ENCODE measurements at regions not wholly inside any gene's neighbourhood (a gene's known extent, or its start where the extent isn't known, plus 50 kb on each side); places are given as distances from the start of the nearest gene placed in this dataset.

DNA sequence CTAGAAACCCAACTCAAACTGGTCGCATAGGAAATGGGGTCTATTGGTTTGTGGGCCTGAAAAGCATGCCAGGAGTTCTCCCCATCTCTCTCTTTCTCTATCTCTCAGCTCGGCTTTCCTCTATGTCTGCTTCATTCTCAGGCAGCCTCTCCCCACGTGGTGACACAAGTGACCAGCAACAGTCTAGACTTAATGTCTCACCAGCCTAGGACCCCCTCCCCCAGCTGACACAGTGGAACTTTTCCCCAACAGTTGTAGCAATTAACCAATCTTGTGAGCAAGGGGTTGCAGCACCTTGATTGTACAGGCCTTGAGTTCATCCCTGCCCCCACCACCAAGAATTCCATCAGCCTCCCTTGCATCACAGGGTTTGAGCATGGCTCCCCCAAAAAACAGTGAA lies 159.8 kb upstream of the KIT start:
- no peak for DNase-seq

- DNase-seq: no peak
These were observed 159.1 kb upstream of the KIT start for GRCh38 chr4:54498661-54499111.

DNA sequence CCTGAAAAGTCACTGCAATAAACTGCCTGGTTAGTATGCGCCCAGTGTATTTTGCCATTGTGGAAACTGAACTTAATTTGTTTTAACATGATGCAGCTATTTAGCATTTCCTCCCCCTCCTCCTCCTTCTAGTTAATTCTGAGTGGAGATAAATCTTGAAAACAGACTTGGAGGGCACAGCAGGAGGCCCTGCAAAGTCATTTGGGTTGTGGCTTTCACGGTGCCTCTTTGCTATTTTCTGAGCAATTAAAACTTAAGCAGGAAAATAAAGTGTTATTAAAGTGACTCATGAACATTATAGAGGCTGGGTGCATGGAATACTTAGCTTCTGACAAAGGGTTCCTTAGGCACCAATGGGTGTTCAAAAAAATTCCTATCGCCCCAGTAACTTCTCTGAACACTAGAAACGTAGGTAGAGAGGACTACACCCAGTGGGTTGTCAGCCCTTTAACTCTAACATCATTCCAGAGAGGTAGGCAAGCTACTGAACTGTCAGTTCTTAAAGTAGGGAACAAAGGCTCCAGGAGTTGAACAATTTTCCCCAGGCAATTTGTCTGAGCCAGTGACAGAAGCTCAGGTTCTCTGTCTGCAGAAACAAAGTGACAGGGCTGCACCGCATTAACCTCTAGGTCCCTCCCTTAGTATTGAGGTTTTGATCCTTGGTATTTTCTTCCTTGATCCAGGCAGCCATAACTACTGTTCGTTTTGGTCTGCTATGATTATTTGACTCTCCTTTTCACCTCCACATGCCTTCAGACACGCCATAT lies 158.3 kb upstream of the KIT start:
- DNase-seq: peak; percentile 23

DNA sequence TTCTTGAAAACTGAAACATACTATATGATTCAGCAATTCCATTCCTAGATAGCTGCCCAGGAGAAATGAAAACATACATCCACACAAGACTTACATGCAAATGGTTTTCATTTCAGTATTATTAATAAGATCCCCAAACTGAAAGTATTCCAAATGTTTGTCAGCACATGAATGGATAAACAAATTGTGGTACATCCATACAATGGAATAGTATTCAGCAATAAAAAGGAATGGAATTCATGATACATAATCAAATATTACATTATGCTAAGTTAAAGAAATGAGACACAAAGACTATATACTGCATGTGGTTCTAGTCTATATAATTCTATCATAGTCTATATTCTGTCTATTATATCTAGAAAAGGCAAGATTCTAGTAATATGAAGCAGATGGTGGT lies 152.4 kb upstream of the KIT start:
- no peak for DNase-seq

- DNase-seq: no peak
These were observed 151.8 kb upstream of the KIT start for GRCh38 chr4:54505996-54506395.

GRCh38 chr4:54509057-54509456 lies 148.7 kb upstream of the KIT start:
- DNase-seq: no peak

- DNase-seq: no peak
These were observed 144.6 kb upstream of the KIT start for GRCh38 chr4:54513204-54513603.

- DNase-seq: no peak
These were observed 144.0 kb upstream of the KIT start for GRCh38 chr4:54513741-54514140.

GRCh38 chr4:54516556-54517215 lies 141.1 kb upstream of the KIT start:
- DNase-seq: no peak

- peak; percentile 11 for DNase-seq
These were observed 139.8 kb upstream of the KIT start for GRCh38 chr4:54517781-54518444.

DNA sequence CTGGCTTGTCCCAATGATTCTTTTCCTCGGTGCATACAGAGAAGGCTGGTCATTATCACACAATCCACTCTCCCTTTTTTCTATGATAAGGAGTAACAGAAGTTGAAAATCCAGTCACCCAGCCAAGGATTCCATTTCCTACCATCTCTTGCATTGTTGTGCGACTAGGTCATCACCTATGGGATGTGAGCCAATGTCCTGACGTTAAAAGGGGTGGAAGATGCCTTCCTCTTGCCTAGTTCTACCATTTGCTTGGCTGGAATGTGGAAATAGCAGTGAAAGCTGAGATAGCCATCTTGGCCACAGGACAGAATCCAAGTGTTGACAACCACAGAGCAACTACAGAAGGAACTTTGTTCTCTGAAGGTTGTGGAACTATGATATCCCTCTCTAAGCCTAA lies 132.2 kb upstream of the KIT start:
- no peak for DNase-seq

- DNase-seq: no peak
These were observed 131.2 kb upstream of the KIT start for GRCh38 chr4:54526560-54526959.

- no peak for DNase-seq
These were observed 130.2 kb upstream of the KIT start for GRCh38 chr4:54527532-54527931.

DNA sequence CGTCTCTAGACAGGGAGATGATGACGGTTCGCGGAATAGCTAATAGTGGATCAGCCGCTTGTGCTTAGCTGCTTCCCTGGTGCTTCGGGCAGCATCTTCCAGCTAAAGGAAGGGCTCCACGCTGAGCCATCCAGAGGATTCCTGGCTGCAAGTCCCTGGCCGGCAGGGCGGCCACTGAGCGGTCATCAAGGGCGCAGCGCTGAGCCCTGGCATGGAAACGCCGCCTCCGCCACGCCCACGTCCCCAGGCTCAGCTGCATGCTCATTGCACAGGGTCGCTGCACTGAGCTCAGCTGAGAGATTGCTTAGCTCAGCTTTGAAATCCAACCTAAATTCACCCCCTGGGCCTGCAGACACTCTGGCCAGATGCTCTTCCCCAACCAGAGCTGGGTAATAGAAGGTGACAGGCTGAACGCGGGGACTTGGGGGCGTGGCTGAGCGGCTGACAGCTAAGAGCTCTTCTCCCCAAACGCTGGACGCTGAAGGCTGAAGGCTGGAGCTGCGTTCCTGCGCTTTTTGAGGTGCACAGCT lies 118.2 kb upstream of the KIT start:
- peak; percentile 76 for DNase-seq

- DNase-seq: no peak
These were observed 116.8 kb upstream of the KIT start for GRCh38 chr4:54540931-54541330.

- peak; percentile 53 for DNase-seq
These were observed 116.2 kb upstream of the KIT start for GRCh38 chr4:54541426-54542118.

GRCh38 chr4:54542119-54542438 lies 115.7 kb upstream of the KIT start:
- DNase-seq: no peak

- peak; percentile 98 for DNase-seq
These were observed 115.2 kb upstream of the KIT start for GRCh38 chr4:54542540-54543041.

GRCh38 chr4:54543088-54543795 lies 114.5 kb upstream of the KIT start:
- no peak for DNase-seq

DNA sequence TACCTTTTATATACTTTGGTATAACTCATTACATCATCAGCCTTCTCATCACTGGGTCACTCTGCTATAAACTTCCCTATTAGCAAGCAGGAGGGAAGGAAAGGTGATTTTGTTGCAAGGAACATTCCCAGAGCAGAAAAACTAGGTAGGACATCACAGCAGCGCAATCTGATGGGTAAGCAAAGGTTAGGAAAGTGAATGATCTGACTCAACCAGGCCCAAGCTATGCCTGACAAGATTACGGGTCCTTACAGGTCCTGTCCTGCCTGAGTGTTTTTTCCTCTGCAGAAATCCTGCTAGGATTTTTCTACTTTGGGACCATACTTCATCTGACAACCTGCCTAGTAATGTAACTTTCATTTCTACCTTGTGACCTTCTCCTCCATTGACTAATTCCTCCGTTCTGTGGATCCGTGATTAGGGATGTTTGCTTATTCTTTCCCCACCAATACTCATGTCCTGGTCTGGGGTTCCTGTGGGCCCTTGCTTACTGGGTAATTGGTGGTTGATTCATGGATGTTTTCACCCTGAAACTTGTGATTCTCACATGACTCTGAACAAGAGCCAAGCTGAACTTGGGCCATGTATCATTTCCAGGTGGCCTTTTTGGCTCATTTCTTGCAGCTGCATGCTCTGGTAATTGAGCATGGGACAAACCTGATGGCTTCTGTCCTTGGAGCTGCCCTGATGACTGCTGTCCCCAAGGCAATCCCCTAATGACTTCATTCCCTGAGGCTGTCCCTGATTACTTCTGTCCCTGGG lies 111.9 kb upstream of the KIT start:
- DNase-seq: no peak

DNA sequence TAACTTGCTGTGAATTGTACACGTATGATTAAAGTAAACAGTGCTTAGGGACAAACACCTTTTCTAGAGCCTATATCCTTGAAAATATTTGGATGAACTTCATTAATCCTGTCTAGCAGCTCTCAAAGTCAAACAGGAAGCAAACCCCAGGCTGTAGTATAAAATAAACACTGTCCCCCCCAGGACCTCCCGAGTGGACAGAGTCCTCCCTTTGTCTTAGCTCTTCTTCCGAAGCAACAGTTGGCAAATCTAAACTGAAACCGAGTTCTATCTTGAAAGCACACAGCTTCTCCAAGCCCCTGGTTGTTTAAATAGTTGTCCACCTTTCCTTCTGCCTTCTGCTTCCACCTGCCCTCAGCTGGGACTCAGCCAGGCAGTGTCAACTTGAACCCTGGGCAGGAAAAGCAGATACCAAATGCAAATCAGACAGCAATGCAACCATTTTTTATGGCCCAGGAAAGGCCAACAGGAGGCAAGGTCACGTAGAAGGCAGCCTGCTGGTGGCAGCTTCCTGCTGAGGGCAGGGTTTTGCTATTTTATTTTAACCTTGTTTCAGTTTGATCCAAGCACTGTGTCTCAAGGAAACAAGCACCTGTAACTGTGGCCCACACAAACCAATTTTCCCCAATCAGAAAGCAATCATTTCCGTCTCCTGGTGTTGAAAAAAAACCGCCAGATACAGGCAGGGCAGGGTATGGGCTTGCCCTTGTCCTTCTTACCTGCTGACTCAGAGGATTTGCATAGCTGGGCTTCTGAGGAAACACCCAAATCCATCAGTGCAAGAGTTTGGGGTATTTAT lies 110.3 kb upstream of the KIT start:
- DNase-seq: no peak
